HepG2 (cell line): ENCODE measurements at regions not wholly inside any gene's neighbourhood (a gene's known extent, or its start where the extent isn't known, plus 50 kb on each side); places are given as distances from the start of the nearest gene placed in this dataset.

Experiments
- ATAC-seq: fragments of 200-7000 bp; cut with Tn5 transposase; 3 replicates; pipeline ENCODE4 v1.9.1; 2020; ENCODE audit warnings: mild to moderate bottlenecking, moderate library complexity
- BruUV-seq: library from RNA; stranded (reverse); fragments of 400-500 nt; replicated peaks from 2 replicates; lab custom pipeline; 2021; lab: Mats Ljungman, UMichigan
- CTCF ChIA-PET: fragments of 300-600 bp; formaldehyde crosslinking; extraction: SDS; loops from one replicate; lab custom pipeline; 2021; ENCODE audit warnings: low total read pairs, inconsistent platforms, low intra/inter-chr PET ratio; lab: Yijun Ruan, JAX
- POLR2A ChIA-PET: fragments of 350-600 bp; sonication (Branson Sonifier 250); formaldehyde crosslinking; loops from one replicate; lab custom pipeline; 2020; ENCODE audit warnings: antibody characterized with exemption, inconsistent platforms; lab: Yijun Ruan, JAX
- DNase-seq: peaks from one replicate; pipeline ENCODE4 v3.0.0-alpha.2; 2015; ENCODE audit warnings: low spot score
- FAIRE-seq: peaks from 3 replicates; lab custom pipeline; 2011; peaks lifted over from hg19 to GRCh38; lab: Jason Lieb, UNC
- H2AFZ ChIP-seq: one replicate; pipeline ENCODE4 v1.6.1; 2011; ENCODE audit warnings: low read length, inconsistent platforms
- H3K27ac ChIP-seq: fragments of 300-600 bp; 3 replicates; pipeline ENCODE4 v1.8.0; 2011; ENCODE audit warnings: mixed run types, mild to moderate bottlenecking, mixed read lengths, low read length, inconsistent platforms; ENCODE audit not compliant: insufficient read depth; ENCODE audit errors: extremely low read length
- H3K27me3 ChIP-seq, 2 experiments: fragments of 200-600 bp in 1 of 2; 2 replicates in 1 of 2; 3 replicates in 1 of 2; pipeline versions ENCODE4 v1.6.0 to v1.8.0; 2011; ENCODE audit warnings: low read length in 2 of 2, mild to moderate bottlenecking in 2 of 2, moderate library complexity in 2 of 2, inconsistent platforms in 1 of 2; ENCODE audit not compliant: insufficient read depth in 2 of 2, control insufficient read depth in 1 of 2
- H3K36me3 ChIP-seq, 2 experiments: fragments of 200-600 bp in 1 of 2; replicated peaks in 1 of 2; 2 replicates in 1 of 2; 3 replicates in 1 of 2; pipeline versions ENCODE4 v1.5.1 to v1.8.0; 2011; ENCODE audit warnings: low read length in 2 of 2, inconsistent platforms in 1 of 2; ENCODE audit not compliant: insufficient read depth in 2 of 2, control insufficient read depth in 1 of 2
- H3K4me1 ChIP-seq: 2 replicates; pipeline ENCODE4 v1.5.1; 2012; ENCODE audit warnings: low read length, inconsistent platforms; ENCODE audit not compliant: insufficient read depth
- H3K4me2 ChIP-seq: 2 replicates; pipeline ENCODE4 v1.6.0; 2011; ENCODE audit warnings: low read depth, low read length, inconsistent platforms
- H3K4me3 ChIP-seq, 3 experiments: fragments of 200-600 bp in 1 of 3; sonication (generic), shearing (Covaris generic) in 1 of 3; replicated peaks in 1 of 3; 2 replicates each; pipeline ENCODE4 v1.5.1; 2011 to 2016; ENCODE audit warnings: low read length in 3 of 3, inconsistent platforms in 2 of 3, low read depth in 2 of 3, mild to moderate bottlenecking in 2 of 3, control low read depth in 1 of 3, mixed read lengths in 1 of 3; ENCODE audit not compliant: insufficient read depth in 1 of 3
- H3K79me2 ChIP-seq: one replicate; pipeline ENCODE4 v1.6.1; 2011; ENCODE audit warnings: low read length, inconsistent platforms; ENCODE audit not compliant: insufficient read depth
- H3K9ac ChIP-seq: 2 replicates; pipeline ENCODE4 v1.6.0; 2011; ENCODE audit warnings: mild to moderate bottlenecking, low read depth, low read length, inconsistent platforms; ENCODE audit not compliant: insufficient read depth
- H3K9me3 ChIP-seq: 2 replicates; pipeline ENCODE4 v1.5.1; 2012; ENCODE audit warnings: mild to moderate bottlenecking, low read length
- H4K20me1 ChIP-seq: 2 replicates; pipeline ENCODE4 v1.6.0; 2011; ENCODE audit warnings: inconsistent platforms, mild to moderate bottlenecking, low read length, moderate library complexity; ENCODE audit not compliant: insufficient read depth
- AGO2 ChIP-seq: fragments of 200-400 bp; formaldehyde crosslinking; optimal IDR thresholded peaks from 2 replicates; pipeline ENCODE3; 2017; ENCODE audit warnings: mild to moderate bottlenecking, low read depth, low read length, moderate library complexity
- AKAP8 ChIP-seq: sonication (generic); formaldehyde crosslinking; IDR thresholded peaks from 2 replicates; pipeline ENCODE4 v1.5.1; 2020; ENCODE audit warnings: mild to moderate bottlenecking, missing genetic modification reagents
- CEBPB ChIP-seq: IDR thresholded peaks from 2 replicates; pipeline ENCODE4 v1.6.1; 2011; ENCODE audit warnings: low read depth, low read length, improper control_type of control experiment, borderline replicate concordance
- CHD4 ChIP-seq: fragments of 200-600 bp; sonication (generic); IDR thresholded peaks from 2 replicates; pipeline ENCODE4 v1.7.0; 2017; ENCODE audit warnings: mild to moderate bottlenecking, low read length, borderline replicate concordance
- GTF3A ChIP-seq: sonication (generic); formaldehyde crosslinking; conservative IDR thresholded peaks from 2 replicates; pipeline ENCODE4 v1.4.0; 2020; ENCODE audit warnings: mild to moderate bottlenecking, missing genetic modification reagents
- KDM2A ChIP-seq: sonication (generic); formaldehyde crosslinking; IDR thresholded peaks from 2 replicates; pipeline ENCODE4 v1.4.0; 2020; ENCODE audit warnings: low read depth, missing genetic modification reagents, borderline replicate concordance
- KLF13 ChIP-seq: sonication (generic); formaldehyde crosslinking; IDR thresholded peaks from 2 replicates; pipeline ENCODE4 v1.4.0; 2020; ENCODE audit warnings: mild to moderate bottlenecking, missing genetic modification reagents
- MATR3 ChIP-seq: sonication (generic); formaldehyde crosslinking; IDR thresholded peaks from 2 replicates; pipeline ENCODE4 v1.4.0; 2020; ENCODE audit warnings: missing genetic modification reagents
- MTF2 ChIP-seq: sonication (generic); formaldehyde crosslinking; IDR thresholded peaks from 2 replicates; pipeline ENCODE4 v1.5.0; 2020; ENCODE audit warnings: missing genetic modification reagents, borderline replicate concordance
- NFYC ChIP-seq: IDR thresholded peaks from 2 replicates; pipeline ENCODE4 v1.6.1; 2016; ENCODE audit warnings: missing genetic modification reagents, missing compliant biosample characterization
- RORA ChIP-seq: sonication (generic); formaldehyde crosslinking; IDR thresholded peaks from 2 replicates; pipeline ENCODE4 v1.5.0; 2020; ENCODE audit warnings: mild to moderate bottlenecking, missing genetic modification reagents, moderate library complexity
- SATB2 ChIP-seq: sonication (generic); formaldehyde crosslinking; IDR thresholded peaks from 2 replicates; pipeline ENCODE4 v1.5.0; 2020; ENCODE audit warnings: missing genetic modification reagents
- TSC22D2 ChIP-seq: sonication (generic); formaldehyde crosslinking; IDR thresholded peaks from 2 replicates; pipeline ENCODE4 v1.5.1; 2020; ENCODE audit warnings: missing genetic modification reagents, mild to moderate bottlenecking, borderline replicate concordance
- ZFP36L2 ChIP-seq: sonication (generic); formaldehyde crosslinking; IDR thresholded peaks from 2 replicates; pipeline ENCODE4 v1.4.0; 2020; ENCODE audit warnings: missing genetic modification reagents
- ZNF17 ChIP-seq: sonication (generic); formaldehyde crosslinking; IDR thresholded peaks from 2 replicates; pipeline ENCODE4 v1.5.0; 2020; ENCODE audit warnings: mild to moderate bottlenecking, missing genetic modification reagents
- ZNF264 ChIP-seq: sonication (generic); formaldehyde crosslinking; IDR thresholded peaks from 2 replicates; pipeline ENCODE4 v1.4.0; 2020; ENCODE audit warnings: missing genetic modification reagents
- ZNF354B ChIP-seq: sonication (generic); formaldehyde crosslinking; IDR thresholded peaks from 2 replicates; pipeline ENCODE4 v1.8.0; 2022; ENCODE audit warnings: mild to moderate bottlenecking, missing genetic modification reagents
- ZNF556 ChIP-seq: sonication (generic); formaldehyde crosslinking; IDR thresholded peaks from 2 replicates; pipeline ENCODE4 v1.4.0; 2020; ENCODE audit warnings: mild to moderate bottlenecking, missing genetic modification reagents, borderline replicate concordance
- ZNF605 ChIP-seq: sonication (generic); formaldehyde crosslinking; IDR thresholded peaks from 2 replicates; pipeline ENCODE4 v1.8.0; 2022; ENCODE audit warnings: mild to moderate bottlenecking, missing genetic modification reagents
- WGBS: methylation state at CpG from one replicate; pipeline ENCODE4 v1.1.6; 2017; ENCODE audit warnings: low lambda C conversion rate; 5-methylcytosine and 5-hydroxymethylcytosine counted together
- in situ Hi-C: cut with HindIII; loops from 2 replicates; pipeline ENCODE4 v1.10.0; 2017; ENCODE audit warnings: low pct_unique_long_range_greater_than_20kb; ENCODE audit not compliant: extremely low pct_ligation_motif_present
- intact Hi-C: fragments of 100-400 bp; cut with micrococcal nuclease; formaldehyde crosslinking; loops from one replicate; pipeline ENCODE4 v1.10.0; 2022; ENCODE audit not compliant: unreplicated experiment
- TF ChIP-seq, protein P1 (sequence below): sonication (generic); formaldehyde crosslinking; IDR thresholded peaks from 2 replicates; pipeline ENCODE4 v1.8.1; 2023; ENCODE audit warnings: mild to moderate bottlenecking, missing genetic modification reagents, borderline replicate concordance

DNA sequence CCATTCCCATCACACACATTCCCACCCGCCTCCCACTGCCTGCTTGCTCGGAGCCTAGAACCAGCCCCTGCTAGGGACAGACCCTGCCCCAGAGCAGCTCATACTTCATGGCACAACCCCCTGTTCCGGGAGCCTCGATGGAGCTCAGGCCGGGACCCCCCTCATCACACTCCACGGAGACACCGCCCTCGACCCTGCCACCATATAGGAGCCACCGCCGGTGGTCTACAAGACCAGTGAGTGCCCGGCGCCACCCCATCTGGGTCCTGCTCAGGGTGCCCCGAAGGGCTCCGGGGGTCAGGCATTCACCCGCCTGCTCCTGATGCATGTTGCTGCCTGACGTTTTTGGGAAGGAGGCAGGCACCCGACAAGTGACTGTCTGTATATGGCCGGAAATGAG is 65.5 kb upstream of the RXRA start:
- Histone ChIP-seq H2AFZ (no peak overlapping the region), H3K4me2 (no peak overlapping the region), H4K20me1 (no peaks in the 10 kb centered on the region), H3K27ac (no peak overlapping the region), H3K36me3 (no peaks in the 10 kb centered on the region), H3K9ac (no peak overlapping the region), H3K4me3 (no peak overlapping the region), H3K4me1 (peaks cover 81% of the 10 kb centered on the region), H3K9me3 (no peaks in the 10 kb centered on the region), H3K79me2 (no peaks in the 10 kb centered on the region), H3K27me3 (peaks cover 13 to 53% of the 10 kb centered on the region in 2 experiments)
- ATAC-seq (no peak), DNase-seq (no peak), FAIRE-seq (no peak)
- intact Hi-C loops, result loop anchor here (10.0 kb wide), 1 partner anchor 86 kb away; no protein-coding TSS in a partner anchor
- ChIA-PET CTCF (no interaction called here), POLR2A (interaction anchor here (1.4 kb wide), 1 partner anchor 60 kb away, joined by 6 read pairs; no protein-coding TSS in a partner anchor)
- 81% methylated on average over 16 of the region's 18 CpGs for WGBS
- in situ Hi-C loops, result no loop called here
- TF ChIP-seq CEBPB, result no peak
- no peak for TF ChIP-seq KLF13 (CRISPR knock-in tag)
- TF ChIP-seq MTF2, result no peak
- TF ChIP-seq GTF3A (CRISPR knock-in tag), result no peak
- no peak for TF ChIP-seq NFYC (CRISPR knock-in tag)
- TF ChIP-seq ZNF556 (CRISPR knock-in tag), result no peak
- no peak for TF ChIP-seq MATR3 (CRISPR knock-in tag)
- no peak for TF ChIP-seq ZNF354B
- TF ChIP-seq AGO2, result no peak
- no peak for TF ChIP-seq SATB2 (CRISPR knock-in tag)
- no peak for TF ChIP-seq ZFP36L2 (CRISPR knock-in tag)
- TF ChIP-seq RORA (CRISPR knock-in tag), result no peak
- TF ChIP-seq ZNF264 (CRISPR knock-in tag), result no peak
- no peak for TF ChIP-seq ZNF17 (CRISPR knock-in tag)
- no peak for TF ChIP-seq TSC22D2 (CRISPR knock-in tag)
- TF ChIP-seq, protein P1, sequence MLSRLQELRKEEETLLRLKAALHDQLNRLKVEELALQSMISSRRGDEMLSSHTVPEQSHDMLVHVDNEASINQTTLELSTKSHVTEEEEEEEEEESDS (CRISPR knock-in tag), result no peak
- no peak for TF ChIP-seq ZNF605 (CRISPR knock-in tag)
- TF ChIP-seq KDM2A (CRISPR knock-in tag), result no peak
- TF ChIP-seq CHD4, result no peak
- TF ChIP-seq AKAP8, result no peak
- BruUV-seq, result no TSS peak
